ENCODE measurements at regions not wholly inside any gene's neighbourhood (a gene's known extent, or its start where the extent isn't known, plus 50 kb on each side); places are given as distances from the start of the nearest gene placed in this dataset.

DNA sequence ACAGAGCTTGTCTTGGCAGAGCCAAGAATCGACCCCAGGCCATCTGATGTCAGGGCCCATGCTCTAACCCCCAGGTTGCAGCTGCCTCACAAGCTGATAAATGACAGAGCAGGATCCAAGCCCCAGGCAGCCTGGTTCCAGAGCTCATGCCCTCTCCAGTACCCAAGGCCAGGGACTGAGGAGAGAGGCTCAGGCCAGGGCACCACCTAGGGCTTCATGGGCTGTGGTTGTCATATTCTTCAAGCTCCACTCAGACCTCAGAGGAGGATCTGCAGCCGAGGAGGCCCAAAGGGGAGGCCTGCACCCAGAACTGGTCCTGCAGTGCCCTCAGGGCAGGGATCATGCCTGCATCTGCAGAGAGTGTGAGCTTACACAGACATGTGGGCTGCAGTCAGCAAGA is 301.1 kb downstream of the MATN1 start:
- no peak for TF ChIP-seq POLR2A (IDR thresholded peaks at IDR 0.05; ENCODE audit: low read depth, low read length)
- no peak for TF ChIP-seq TAF1 (IDR thresholded peaks at IDR 0.05; ENCODE audit: low read depth, low read length)
